Psoas muscle (tissue), 7 donors: ENCODE measurements at regions not wholly inside any gene's neighbourhood (a gene's known extent, or its start where the extent isn't known, plus 50 kb on each side); places are given as distances from the start of the nearest gene placed in this dataset.

ENCODE experiments used
- ATAC-seq, 4 donors: fragments of 200-7000 bp; cut with Tn5 transposase; one replicate each; pipeline ENCODE4 v1.9.1; 2020; ENCODE audit warnings: moderate library complexity in 3 of 4, mild to moderate bottlenecking in 2 of 4
- DNase-seq, 2 donors: peaks; one replicate each; pipeline ENCODE4 v3.0.0-alpha.2; 2020
- H3K27ac ChIP-seq: fragments of 200-600 bp; one replicate; pipeline ENCODE4 v1.8.0; 2022
- H3K27me3 ChIP-seq, 3 donors: fragments of 200-600 bp in 1 of 3; one replicate each; pipeline versions ENCODE4 v1.6.1 to v1.8.0; 2013 to 2022; ENCODE audit warnings: low read length in 2 of 3, mild to moderate bottlenecking in 2 of 3, moderate library complexity in 1 of 3; ENCODE audit not compliant: insufficient read depth in 3 of 3
- H3K36me3 ChIP-seq, 2 donors: fragments of 200-600 bp in 1 of 2; one replicate each; pipeline versions ENCODE4 v1.6.1 to v1.8.0; 2013 to 2022; ENCODE audit warnings: low read depth in 1 of 2, mild to moderate bottlenecking in 1 of 2, moderate library complexity in 1 of 2; ENCODE audit not compliant: insufficient read depth in 1 of 2
- H3K4me1 ChIP-seq: fragments of 200-600 bp; one replicate; pipeline ENCODE4 v1.8.0; 2022
- H3K4me3 ChIP-seq: fragments of 200-600 bp; one replicate; pipeline ENCODE4 v1.8.0; 2022; ENCODE audit warnings: mild to moderate bottlenecking
- H3K9me3 ChIP-seq: fragments of 200-600 bp; one replicate; pipeline ENCODE4 v1.8.0; 2022
- WGBS, 3 donors: extraction: QIAGEN DNeasy Blood & Tissue Kit; methylation state at CpG; one replicate each; pipeline versions ENCODE4 v1.1.6 to v1.1.7; 2013; 5-methylcytosine and 5-hydroxymethylcytosine counted together
- intact Hi-C, 2 donors: fragments of 100-400 bp; cut with DNase I; formaldehyde crosslinking; loops; one replicate each; pipeline versions ENCODE4 v1.11.0 to v1.14.2; 2022
- TF ChIP-seq, protein P1 (sequence below): fragments of 200-600 bp; IDR thresholded peaks from one replicate; pipeline ENCODE4 v1.8.0; 2022; ENCODE audit warnings: antibody characterized with exemption
- donor health status: healthy with polysubstance abuse.
- donor health status: DM: no; HTN: no; CAD: no; lungs with moderate emphysema.
- donor health status: Bipolar disorder and iron deficiency.
- donor health status: healthy.
- donor health status: DM: yes; HTN: yes; CAD: no.
- donor health status: DM: no; HTN: no; CAD: no.
- donor health status: DM: yes; HTN: yes; CAD: no.

DNA sequence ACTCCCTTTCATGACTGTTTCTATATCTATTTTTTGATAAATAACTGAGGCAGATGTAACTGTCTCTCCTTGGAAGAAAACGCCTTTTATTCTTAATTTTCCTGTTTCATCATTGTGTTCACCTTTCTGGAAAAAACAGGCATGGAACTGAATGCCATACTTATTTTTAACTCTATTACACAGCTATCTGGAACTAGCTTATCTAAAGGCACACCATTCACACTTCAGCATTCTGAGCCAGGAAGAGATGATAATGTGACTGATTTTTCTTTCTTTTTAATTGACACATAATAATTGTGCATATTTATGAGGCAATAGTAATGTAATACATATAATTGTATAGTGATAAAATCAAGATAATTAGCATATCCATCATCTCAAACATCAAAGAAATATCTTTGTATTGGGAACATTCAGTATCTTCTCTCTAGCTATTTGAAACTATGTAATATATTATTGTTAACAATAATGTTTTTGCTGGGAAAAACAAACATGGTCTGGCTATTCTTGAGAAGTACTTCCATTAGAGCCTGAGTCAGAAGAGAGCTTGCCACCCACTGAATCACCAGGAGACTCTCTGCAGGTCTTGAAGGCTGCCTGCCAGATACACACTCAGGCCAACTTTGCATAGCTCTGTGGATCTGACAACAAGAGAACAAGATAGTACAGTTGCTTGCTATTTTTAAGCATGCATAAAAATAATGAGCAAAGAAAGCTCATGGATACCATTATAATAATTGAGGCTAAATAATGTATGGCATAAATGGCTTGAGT is 501.0 kb upstream of the EDIL3 start:
- H3K9me3 ChIP-seq, result no peaks in the 10 kb centered on the region
- H3K4me3 ChIP-seq, result no peak overlapping the region
- WGBS, 3 donors, result 70 to 76% (median 76%) methylated on average over 1 of the region's 1 CpG
- ATAC-seq (peak in 1 of 4 donors; percentile 63), DNase-seq (no peak)
- H3K27me3 ChIP-seq, result no peaks in the 10 kb centered on the region
- no peak overlapping the region for H3K27ac ChIP-seq
- no peaks in the 10 kb centered on the region for H3K36me3 ChIP-seq
- TF ChIP-seq, protein P1, sequence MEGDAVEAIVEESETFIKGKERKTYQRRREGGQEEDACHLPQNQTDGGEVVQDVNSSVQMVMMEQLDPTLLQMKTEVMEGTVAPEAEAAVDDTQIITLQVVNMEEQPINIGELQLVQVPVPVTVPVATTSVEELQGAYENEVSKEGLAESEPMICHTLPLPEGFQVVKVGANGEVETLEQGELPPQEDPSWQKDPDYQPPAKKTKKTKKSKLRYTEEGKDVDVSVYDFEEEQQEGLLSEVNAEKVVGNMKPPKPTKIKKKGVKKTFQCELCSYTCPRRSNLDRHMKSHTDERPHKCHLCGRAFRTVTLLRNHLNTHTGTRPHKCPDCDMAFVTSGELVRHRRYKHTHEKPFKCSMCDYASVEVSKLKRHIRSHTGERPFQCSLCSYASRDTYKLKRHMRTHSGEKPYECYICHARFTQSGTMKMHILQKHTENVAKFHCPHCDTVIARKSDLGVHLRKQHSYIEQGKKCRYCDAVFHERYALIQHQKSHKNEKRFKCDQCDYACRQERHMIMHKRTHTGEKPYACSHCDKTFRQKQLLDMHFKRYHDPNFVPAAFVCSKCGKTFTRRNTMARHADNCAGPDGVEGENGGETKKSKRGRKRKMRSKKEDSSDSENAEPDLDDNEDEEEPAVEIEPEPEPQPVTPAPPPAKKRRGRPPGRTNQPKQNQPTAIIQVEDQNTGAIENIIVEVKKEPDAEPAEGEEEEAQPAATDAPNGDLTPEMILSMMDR, result no peak
- H3K4me1 ChIP-seq, result no peaks in the 10 kb centered on the region
- intact Hi-C loops, result no loop called here

DNA sequence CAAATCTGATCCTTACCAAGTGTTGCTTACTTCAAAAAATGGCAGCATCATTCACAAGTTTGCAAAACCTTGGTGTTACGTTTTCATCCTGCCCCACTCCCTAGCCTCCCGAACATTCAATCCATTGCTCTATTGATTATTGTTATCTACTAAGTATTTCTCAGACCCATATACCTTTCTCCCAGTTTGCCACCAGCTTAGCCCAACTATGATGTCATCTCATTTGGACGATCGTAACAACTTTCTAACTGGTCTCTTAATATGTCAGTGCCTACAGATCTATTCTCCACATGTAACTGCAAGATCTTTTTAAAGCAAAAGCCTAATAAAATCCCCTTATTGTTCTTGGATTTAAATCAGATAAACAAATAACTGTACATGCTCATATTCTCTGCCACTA is 497.1 kb upstream of the EDIL3 start:
- DNase-seq (no peak), ATAC-seq (no peak)
- H3K27ac ChIP-seq, result no peak overlapping the region
- WGBS, 3 donors, result 73 to 86% (median 78%) methylated on average over 4 of the region's 4 CpGs
- intact Hi-C loops, result no loop called here
- no peaks in the 10 kb centered on the region for H3K27me3 ChIP-seq
- no peak overlapping the region for H3K4me3 ChIP-seq
- no peaks in the 10 kb centered on the region for H3K4me1 ChIP-seq
- TF ChIP-seq, protein P1, result no peak
- H3K36me3 ChIP-seq, result no peaks in the 10 kb centered on the region
- no peaks in the 10 kb centered on the region for H3K9me3 ChIP-seq

DNA sequence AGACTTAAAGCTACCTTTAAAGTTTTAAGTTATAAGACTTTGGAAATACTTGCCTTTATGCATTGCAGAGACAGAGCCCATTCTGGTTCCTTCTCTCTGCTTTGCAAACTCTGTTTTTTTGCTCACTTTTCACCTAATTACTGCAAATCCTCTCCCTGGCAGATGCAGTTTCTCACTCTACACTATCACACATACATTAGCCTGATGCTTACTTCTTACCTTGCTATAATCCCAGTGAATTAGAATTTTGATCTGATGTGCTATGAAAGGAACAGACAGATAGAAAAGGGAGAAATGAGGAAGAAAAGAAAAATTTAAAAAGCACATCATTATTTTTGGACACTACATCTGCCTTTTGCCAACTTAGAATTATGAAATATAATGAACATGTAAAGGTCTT is 489.5 kb upstream of the EDIL3 start:
- DNase-seq (no peak), ATAC-seq (no peak)
- H3K9me3 ChIP-seq, result no peaks in the 10 kb centered on the region
- no peak overlapping the region for H3K4me3 ChIP-seq
- no peaks in the 10 kb centered on the region for H3K36me3 ChIP-seq
- H3K27ac ChIP-seq, result no peak overlapping the region
- H3K27me3 ChIP-seq, result no peaks in the 10 kb centered on the region
- intact Hi-C loops, result no loop called here
- TF ChIP-seq, protein P1, result no peak
- H3K4me1 ChIP-seq, result no peaks in the 10 kb centered on the region

DNA sequence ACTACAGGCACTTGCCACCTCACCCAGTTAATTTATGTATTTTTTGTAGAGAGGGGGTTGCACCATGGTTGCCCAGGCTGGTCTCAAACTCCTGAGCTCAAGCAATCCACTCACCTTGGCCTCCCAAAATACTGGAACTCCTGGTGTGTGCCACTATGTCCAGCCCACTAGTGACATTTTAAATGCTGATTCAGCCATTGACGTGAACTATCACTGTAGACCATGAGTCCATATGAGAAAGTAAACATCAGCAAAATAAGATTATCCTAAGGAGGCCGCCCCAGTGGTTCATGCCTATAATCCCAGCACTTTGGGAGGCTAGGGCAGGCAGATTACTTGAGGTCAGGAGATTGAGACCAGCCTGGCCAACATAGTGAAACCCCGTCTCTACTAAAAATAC is 488.1 kb upstream of the EDIL3 start:
- Histone ChIP-seq H3K36me3 (no peaks in the 10 kb centered on the region), H3K27ac (no peak overlapping the region), H3K4me1 (no peaks in the 10 kb centered on the region), H3K4me3 (no peak overlapping the region), H3K9me3 (no peaks in the 10 kb centered on the region), H3K27me3 (no peaks in the 10 kb centered on the region)
- TF ChIP-seq, protein P1, result no peak
- ATAC-seq (no peak), DNase-seq (no peak)
- intact Hi-C loops, result no loop called here
- 56 to 71% (median 70%) methylated on average over 3 of the region's 3 CpGs for WGBS, 3 donors

DNA sequence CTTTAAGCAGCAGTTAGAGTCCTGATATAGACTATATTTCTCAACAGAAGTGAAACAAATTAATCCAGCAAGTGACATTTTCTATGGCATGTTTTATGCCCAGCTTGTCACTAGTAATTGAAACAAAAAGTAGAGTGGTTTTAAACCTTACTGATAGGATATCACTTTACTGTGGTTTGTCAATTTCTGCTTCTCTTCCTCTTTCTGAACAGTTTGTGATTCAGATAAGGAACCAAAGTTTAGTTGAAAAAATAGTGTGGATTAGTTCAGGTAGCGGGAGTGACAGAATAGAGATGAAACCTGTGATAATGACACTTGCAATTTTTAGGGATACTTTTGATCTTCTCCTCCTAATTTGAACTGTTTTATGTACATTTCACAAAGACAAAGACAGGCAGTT is 485.7 kb upstream of the EDIL3 start:
- Histone ChIP-seq H3K4me1 (no peaks in the 10 kb centered on the region), H3K36me3 (no peaks in the 10 kb centered on the region), H3K4me3 (no peak overlapping the region), H3K9me3 (no peaks in the 10 kb centered on the region), H3K27ac (no peak overlapping the region), H3K27me3 (no peaks in the 10 kb centered on the region)
- WGBS, 3 donors, result 0 to 48% (median 44%) methylated on average over 1 of the region's 1 CpG
- no peak for ATAC-seq
- DNase-seq, result no peak
- intact Hi-C loops, result no loop called here
- TF ChIP-seq, protein P1, result no peak
